Right forelimb (tissue), 1 donor: ENCODE measurements at regions not wholly inside any gene's neighbourhood (a gene's known extent, or its start where the extent isn't known, plus 50 kb on each side); places are given as distances from the start of the nearest gene placed in this dataset.

Experiments
- DNase-seq: peaks from one replicate; pipeline ENCODE4 v3.0.0-alpha.2; 2018

DNA sequence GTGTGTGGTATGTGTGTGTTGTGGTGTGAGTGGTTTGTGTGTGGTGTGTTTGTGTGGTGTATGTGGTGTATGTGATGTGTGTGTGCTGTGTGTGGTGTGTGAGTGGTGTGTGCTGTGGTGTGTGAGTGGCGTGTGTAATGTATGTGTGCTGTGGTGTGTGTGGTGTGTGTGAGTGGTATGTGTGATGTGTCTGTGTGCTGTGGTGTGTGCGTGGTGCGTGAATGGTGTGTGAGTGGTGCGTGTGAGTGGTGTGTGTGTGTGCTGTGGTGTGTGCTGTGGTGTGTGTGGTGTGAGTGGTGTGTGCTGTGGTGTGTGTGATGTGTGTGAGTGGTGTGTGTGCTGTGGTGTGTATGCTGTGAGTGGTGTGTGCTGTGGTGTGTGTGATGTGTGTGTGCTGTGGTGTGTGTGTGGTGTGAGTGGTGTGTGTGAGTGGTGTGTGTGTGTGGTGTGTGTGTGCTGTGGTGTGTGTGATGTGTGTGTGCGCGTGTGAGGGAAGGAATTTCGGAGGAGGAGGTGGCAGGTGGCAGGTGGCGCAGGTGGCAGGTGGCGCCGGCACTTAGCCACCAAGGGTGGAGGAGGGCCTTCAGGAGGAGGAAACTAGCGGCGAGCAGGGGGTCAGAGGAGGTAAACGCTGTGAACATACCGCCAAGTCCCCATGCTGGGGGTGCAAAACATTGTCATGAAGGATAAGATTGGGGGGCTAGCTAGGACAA lies 191.8 kb downstream of the MELK start:
- no peak for DNase-seq

DNA sequence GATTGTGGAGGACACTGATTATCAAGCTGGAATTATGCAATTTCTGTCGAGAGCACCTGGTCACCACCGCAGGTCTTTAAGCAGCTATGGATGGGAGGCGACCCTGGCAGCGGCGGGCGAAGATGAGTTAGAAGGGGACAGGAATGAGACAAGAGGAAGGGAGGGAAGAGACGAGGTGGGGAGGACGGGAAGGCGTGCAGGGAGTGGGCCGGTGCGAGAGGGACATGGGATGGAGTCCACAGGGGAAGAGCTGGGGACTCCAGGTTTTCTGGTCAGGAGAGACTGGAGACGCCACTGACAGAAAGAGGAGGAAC lies 192.3 kb downstream of the MELK start:
- no peak for DNase-seq

DNA sequence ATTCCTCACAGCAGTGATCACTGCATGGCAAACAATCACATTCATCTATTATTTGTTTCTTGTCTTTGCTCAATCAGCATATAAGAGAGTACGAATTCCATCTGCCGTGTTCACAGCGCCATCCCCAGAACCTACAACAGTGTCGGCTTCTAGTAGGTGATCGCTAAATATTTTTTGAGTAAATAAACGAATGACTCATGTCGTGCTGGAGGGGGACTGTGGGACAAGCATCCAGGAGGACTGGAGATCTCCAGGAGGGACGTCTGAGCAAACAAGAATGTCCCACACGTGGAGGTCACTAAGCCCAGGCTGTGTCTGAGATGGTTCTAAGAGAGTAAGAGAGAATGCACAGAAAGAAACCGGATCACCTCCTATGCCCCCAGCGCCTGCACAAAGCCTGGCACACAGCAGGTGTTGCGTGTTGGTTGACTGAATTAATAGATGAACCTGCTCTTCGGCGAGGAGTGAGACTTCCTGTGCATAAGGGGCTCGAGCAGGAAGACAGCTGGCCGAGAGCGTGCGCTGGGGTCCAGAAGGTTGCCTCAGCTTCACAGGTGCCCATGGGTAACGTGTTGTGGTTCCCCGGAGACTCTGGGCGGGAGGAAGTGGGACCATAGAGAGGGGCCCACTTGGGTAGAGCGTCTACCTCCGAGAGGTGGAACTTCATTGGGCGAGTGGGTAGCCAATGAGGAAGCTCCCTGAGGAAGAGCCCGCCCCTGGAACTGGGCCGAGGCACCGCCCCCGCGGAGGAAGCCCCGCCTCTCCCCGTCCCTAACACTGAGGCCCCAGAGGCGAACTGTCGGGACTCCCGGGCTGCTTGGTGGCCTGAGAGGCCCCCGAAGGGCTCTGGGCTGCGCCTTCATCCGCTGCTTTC lies 193.0 kb downstream of the MELK start:
- DNase-seq, result no peak

DNA sequence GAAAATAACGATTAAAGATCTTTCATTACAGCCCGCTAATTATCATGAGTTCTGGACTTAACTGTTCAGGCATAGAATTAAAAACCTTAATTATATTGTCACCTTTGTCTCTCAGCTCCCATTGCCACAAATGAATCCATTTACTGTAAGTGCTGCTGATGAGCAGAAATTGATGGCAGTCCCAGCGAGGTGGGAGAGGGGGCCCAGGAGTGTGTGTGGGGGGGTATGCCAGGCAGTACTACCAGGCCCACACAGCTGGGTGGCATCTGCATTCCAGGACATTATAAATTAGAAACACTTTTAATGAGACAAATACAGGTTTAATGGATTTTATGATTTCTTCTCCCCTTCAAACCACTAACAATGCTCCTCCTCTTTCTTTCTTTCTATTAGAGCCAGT lies 196.0 kb downstream of the MELK start:
- DNase-seq, result no peak

- no peak for DNase-seq
Observed at GRCh38 chr9:36770025-36770424, 197.3 kb downstream of the MELK start.

GRCh38 chr9:36772449-36773403 lies 200.0 kb downstream of the MELK start:
- DNase-seq, result no peak

GRCh38 chr9:36778682-36779081 lies 206.0 kb downstream of the MELK start:
- no peak for DNase-seq

- no peak for DNase-seq
Observed at GRCh38 chr9:36779582-36779981, 206.9 kb downstream of the MELK start.

DNA sequence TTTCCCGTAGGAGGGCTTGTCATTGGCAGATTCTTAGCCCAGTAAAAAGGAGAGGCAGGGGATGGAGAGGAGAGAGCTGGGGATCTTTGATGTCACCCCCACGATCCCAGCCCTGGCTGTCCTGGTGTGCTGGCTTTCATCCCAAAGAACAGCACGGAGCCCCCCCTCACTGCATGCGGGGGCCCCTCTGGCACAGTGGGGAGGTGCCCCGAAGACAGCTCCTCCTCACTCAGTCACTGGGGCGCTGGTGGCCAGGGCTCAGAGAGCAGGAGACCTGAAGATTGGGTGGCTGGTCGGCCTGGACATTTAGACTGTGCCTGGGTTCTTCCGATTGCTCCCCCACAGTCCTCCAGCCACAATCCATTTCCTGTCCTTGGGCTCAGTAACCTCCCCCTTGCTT lies 207.5 kb downstream of the MELK start:
- no peak for DNase-seq

DNA sequence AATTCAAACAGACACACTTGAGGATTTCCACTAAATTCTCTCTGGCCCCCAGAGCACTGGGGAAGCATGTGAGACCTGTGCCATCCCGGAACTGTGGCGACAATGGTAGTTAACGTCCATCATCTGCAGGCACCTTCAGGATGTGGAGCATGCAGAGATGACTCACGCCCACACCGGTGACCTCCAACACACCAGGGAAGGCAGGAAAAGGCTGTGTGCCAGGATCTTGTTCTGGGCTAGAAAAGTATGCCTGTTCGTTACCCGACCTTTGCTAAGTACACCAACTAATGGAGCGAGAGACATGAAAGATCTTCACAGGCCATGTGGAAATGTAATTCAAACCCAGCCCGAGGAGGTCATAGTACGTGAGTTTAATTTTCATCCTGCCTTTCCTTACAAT lies 208.8 kb downstream of the MELK start:
- DNase-seq, result no peak
